ENCODE measurements at regions not wholly inside any gene's neighbourhood (a gene's known extent, or its start where the extent isn't known, plus 50 kb on each side); places are given as distances from the start of the nearest gene placed in this dataset.

DNA sequence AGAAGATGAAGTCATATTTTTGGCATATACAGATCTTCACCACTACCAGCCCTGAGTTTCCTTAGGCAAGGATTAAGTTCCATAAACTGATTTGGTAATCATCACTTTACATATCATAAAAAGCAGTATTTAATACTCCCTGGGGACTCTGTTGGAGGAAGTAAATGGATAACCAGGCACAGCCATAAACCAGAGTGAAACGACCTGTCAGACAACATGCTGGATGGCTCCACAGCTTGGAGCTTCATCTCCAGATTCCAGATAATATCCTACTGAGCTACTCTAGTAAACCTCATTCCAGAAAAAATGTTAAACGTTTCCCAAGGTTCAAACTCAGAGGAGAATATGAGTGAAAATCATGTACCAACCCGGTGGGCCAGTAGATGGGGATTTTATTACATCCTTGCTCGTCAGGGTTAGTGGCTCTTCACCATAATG lies 109.2 kb downstream of the BASP1 start:
- TF ChIP-seq CTCF (IDR thresholded peaks at IDR 0.05) (no peak), POLR2A (IDR thresholded peaks at IDR 0.05) (no peak)
